ENCODE measurements at regions not wholly inside any gene's neighbourhood (a gene's known extent, or its start where the extent isn't known, plus 50 kb on each side); places are given as distances from the start of the nearest gene placed in this dataset.

DNA sequence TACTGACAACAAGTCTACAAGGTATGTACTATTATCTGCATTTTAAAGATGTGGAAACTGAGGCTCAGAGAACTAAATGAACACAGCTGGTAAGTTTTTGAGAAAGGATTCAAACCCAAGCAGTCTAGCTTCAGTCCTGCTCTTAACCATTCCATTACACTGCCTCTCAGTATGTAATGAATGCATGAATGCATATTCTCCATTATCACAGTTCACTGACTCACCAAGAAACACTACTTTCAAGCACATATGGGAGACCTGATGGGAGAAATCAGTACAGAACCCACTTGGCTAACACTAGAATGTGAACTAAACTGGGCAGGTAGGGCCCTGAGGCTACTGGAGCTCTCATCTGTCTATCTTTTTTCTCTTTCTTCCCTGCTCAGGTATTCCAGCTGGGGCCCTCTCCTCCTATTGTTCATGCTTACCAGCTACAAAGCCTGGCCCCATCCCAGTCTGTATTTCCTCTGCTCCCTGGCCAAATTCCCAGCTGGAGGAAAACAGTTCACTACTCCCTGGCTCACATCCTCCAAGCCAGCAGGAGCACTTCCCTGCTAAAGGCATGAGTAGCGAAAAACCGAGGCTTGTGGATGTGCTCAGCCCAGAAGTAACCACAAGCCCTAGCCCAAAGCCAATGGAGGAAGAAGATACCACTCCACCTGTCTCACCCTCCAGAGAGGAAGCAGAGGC, 178.2 kb upstream of the ARHGEF9 start:
- no peak overlapping the region for H3K9ac ChIP-seq (ENCODE audit: insufficient read depth, low read length, poor library complexity, severe bottlenecking)
- Mint-ChIP-seq H3K9me3 (peaks cover 5 to 27% (median 15%) of the 10 kb centered on the region in 7 donors), H3K4me1 (no peaks in the 10 kb centered on the region), H3K27me3 (ENCODE audit: low read depth in 3 of 3) (peaks cover 0 to 2% (median 0%) of the 10 kb centered on the region in 3 donors), H3K27ac (no peak overlapping the region), H3K36me3 (no peaks in the 10 kb centered on the region), H3K4me3 (no peak overlapping the region)
- H3K4me1 ChIP-seq (ENCODE audit: control insufficient read depth in 1 of 2, insufficient read depth in 2 of 2, low read length in 2 of 2), result no peaks in the 10 kb centered on the region
- H3K36me3 ChIP-seq (replicated peaks in 1 of 2; ENCODE audit: control insufficient read depth in 1 of 2, insufficient read depth in 2 of 2, low read length in 2 of 2), result no peaks in the 10 kb centered on the region
- H3K4me2 ChIP-seq (replicated peaks; ENCODE audit: extremely low read depth, low read length, poor library complexity, severe bottlenecking), result no peak overlapping the region
- no peak overlapping the region for H2AFZ ChIP-seq (ENCODE audit: insufficient read depth, low read depth, low read length, poor library complexity, severe bottlenecking)
- no CpG with 5 or more reads among the region's 2 CpGs for WGBS (ENCODE audit: insufficient coverage)
- H4K20me1 ChIP-seq (ENCODE audit: insufficient read depth, low read length), result no peaks in the 10 kb centered on the region
- H3K4me3 ChIP-seq (replicated peaks in 1 of 3; ENCODE audit: low read depth in 2 of 3, low read length in 3 of 3), result no peak overlapping the region
- H3K79me2 ChIP-seq (ENCODE audit: insufficient read depth, low read length), result no peaks in the 10 kb centered on the region
- no peaks in the 10 kb centered on the region for H3K27me3 ChIP-seq (ENCODE audit: control insufficient read depth in 2 of 2, insufficient read depth in 2 of 2, low read length in 2 of 2)
- H3K27ac ChIP-seq (ENCODE audit: low read depth in 1 of 2, low read length in 2 of 2), result no peak overlapping the region
- no peak for TF ChIP-seq CTCF (IDR thresholded peaks at IDR 0.05)
- intact Hi-C loops (cut with micrococcal nuclease), result no loop called here
- peaks cover 6% of the 10 kb centered on the region in 2 donors for H3K9me3 ChIP-seq (replicated peaks in 1 of 2; ENCODE audit: control insufficient read depth in 1 of 2, insufficient read depth in 1 of 2, low read length in 2 of 2)
- DNase-seq, result no peak

GRCh38 chrX:63961964-63962363, 176.9 kb upstream of the ARHGEF9 start:
- Mint-ChIP-seq H3K27ac (no peak overlapping the region), H3K27me3 (ENCODE audit: low read depth in 3 of 3) (peaks cover 0 to 2% (median 0%) of the 10 kb centered on the region in 3 donors), H3K4me3 (no peak overlapping the region), H3K36me3 (no peaks in the 10 kb centered on the region), H3K9me3 (peaks cover 5 to 27% (median 13%) of the 10 kb centered on the region in 7 donors), H3K4me1 (no peaks in the 10 kb centered on the region)
- H3K9me3 ChIP-seq (replicated peaks in 1 of 2; ENCODE audit: control insufficient read depth in 1 of 2, insufficient read depth in 1 of 2, low read length in 2 of 2), result peaks cover 0 to 8% of the 10 kb centered on the region in 2 donors
- H3K36me3 ChIP-seq (replicated peaks in 1 of 2; ENCODE audit: control insufficient read depth in 1 of 2, insufficient read depth in 2 of 2, low read length in 2 of 2), result no peaks in the 10 kb centered on the region
- no peaks in the 10 kb centered on the region for H4K20me1 ChIP-seq (ENCODE audit: insufficient read depth, low read length)
- H3K4me1 ChIP-seq (ENCODE audit: control insufficient read depth in 1 of 2, insufficient read depth in 2 of 2, low read length in 2 of 2), result no peaks in the 10 kb centered on the region
- intact Hi-C loops (cut with micrococcal nuclease), result no loop called here
- no peak overlapping the region for H3K4me3 ChIP-seq (replicated peaks in 1 of 3; ENCODE audit: low read depth in 2 of 3, low read length in 3 of 3)
- TF ChIP-seq CTCF (IDR thresholded peaks at IDR 0.05), result no peak
- no CpG with 5 or more reads among the region's 1 CpG for WGBS (ENCODE audit: insufficient coverage)
- DNase-seq, result no peak
- no peak overlapping the region for H2AFZ ChIP-seq (ENCODE audit: insufficient read depth, low read depth, low read length, poor library complexity, severe bottlenecking)
- no peak overlapping the region for H3K9ac ChIP-seq (ENCODE audit: insufficient read depth, low read length, poor library complexity, severe bottlenecking)
- H3K27ac ChIP-seq (ENCODE audit: low read depth in 1 of 2, low read length in 2 of 2), result no peak overlapping the region
- H3K4me2 ChIP-seq (replicated peaks; ENCODE audit: extremely low read depth, low read length, poor library complexity, severe bottlenecking), result no peak overlapping the region
- H3K79me2 ChIP-seq (ENCODE audit: insufficient read depth, low read length), result no peaks in the 10 kb centered on the region
- no peaks in the 10 kb centered on the region for H3K27me3 ChIP-seq (ENCODE audit: control insufficient read depth in 2 of 2, insufficient read depth in 2 of 2, low read length in 2 of 2)

All from CD14-positive monocyte (primary cell).